ENCODE measurements at regions not wholly inside any gene's neighbourhood (a gene's known extent, or its start where the extent isn't known, plus 50 kb on each side); places are given as distances from the start of the nearest gene placed in this dataset.
A peak's percentile ranks its signal among the peaks of the same experiment; 100 is the strongest.

GRCh38 chr3:74415731-74416130 is 198.7 kb downstream of the CNTN3 start (continued):
- TF ChIP-seq ZNF532 (CRISPR knock-in tag; IDR thresholded peaks at IDR 0.05; ENCODE audit: borderline replicate concordance) (no peak), NFYB (CRISPR knock-in tag; conservative IDR thresholded peaks at IDR 0.05; ENCODE audit: low read depth) (0 out of 2 replicates have a peak, but pooled peaks have one; percentile 33), ZNF263 (CRISPR knock-in tag; IDR thresholded peaks at IDR 0.05; ENCODE audit: low read depth) (no peak), FOXP4 (CRISPR knock-in tag; IDR thresholded peaks at IDR 0.05) (no peak), NR1H2 (CRISPR knock-in tag; IDR thresholded peaks at IDR 0.05) (no peak), STAT6 (CRISPR knock-in tag; conservative IDR thresholded peaks at IDR 0.05; ENCODE audit: low read depth) (no peak), ZNF416 (CRISPR knock-in tag; IDR thresholded peaks at IDR 0.05) (no peak), ZNF512 (CRISPR knock-in tag; IDR thresholded peaks at IDR 0.05; ENCODE audit: borderline replicate concordance) (no peak), KAT7 (CRISPR knock-in tag; IDR thresholded peaks at IDR 0.05; ENCODE audit: borderline replicate concordance) (no peak)
- TF ChIP-seq, protein P1, sequence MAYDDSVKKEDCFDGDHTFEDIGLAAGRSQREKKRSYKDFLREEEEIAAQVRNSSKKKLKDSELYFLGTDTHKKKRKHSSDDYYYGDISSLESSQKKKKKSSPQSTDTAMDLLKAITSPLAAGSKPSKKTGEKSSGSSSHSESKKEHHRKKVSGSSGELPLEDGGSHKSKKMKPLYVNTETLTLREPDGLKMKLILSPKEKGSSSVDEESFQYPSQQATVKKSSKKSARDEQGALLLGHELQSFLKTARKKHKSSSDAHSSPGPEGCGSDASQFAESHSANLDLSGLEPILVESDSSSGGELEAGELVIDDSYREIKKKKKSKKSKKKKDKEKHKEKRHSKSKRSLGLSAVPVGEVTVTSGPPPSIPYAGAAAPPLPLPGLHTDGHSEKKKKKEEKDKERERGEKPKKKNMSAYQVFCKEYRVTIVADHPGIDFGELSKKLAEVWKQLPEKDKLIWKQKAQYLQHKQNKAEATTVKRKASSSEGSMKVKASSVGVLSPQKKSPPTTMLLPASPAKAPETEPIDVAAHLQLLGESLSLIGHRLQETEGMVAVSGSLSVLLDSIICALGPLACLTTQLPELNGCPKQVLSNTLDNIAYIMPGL (CRISPR knock-in tag; IDR thresholded peaks at IDR 0.05): no peak

DNA sequence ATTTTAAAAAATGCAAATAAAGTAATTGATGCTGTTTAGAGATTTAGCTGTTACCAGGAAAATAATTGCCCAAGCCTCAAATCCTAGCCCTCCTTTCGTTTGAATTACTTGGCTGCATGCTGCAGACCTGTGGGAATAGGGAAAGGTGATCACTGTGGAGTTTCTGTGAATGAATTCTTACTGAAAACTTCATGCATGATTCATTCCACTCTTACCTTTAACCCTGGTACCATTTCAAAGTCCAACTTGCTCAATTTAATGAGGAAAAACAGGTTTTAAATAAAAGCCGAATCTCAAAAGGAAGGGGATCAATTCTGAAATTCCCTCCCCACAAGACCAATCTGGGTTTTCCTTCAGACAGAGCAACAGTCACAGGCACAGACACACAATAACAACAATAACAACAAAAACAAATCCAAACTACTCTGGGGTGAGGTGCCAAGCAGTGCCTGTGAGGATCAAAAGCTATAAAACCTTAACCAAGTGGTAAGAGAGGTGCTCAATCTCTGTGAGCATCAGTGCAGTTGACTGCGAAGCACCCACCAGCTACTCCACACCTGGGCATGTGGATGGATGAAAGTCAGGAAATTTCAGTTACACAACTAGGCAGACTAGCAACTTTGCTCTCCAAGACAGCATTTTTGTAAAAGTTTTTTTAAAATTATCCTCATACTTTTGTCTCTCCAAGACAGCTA is 200.8 kb downstream of the CNTN3 start:
- H3K9me3 Mint-ChIP-seq: peaks cover 9% of the 10 kb centered on the region; the same call in 1 of the 2 replicates
- no peaks in the 10 kb centered on the region for H3K27me3 Mint-ChIP-seq (ENCODE audit: low read depth)
- ChIA-PET CTCF (no interaction called here), POLR2A (no interaction called here)
- H3K27ac Mint-ChIP-seq: no peak overlapping the region
- DNase-seq (ENCODE audit: low spot score): no peak
- peaks cover 37% of the 10 kb centered on the region for H3K4me1 Mint-ChIP-seq
- ATAC-seq: no peak
- no peak overlapping the region for H3K4me3 Mint-ChIP-seq
- H3K36me3 Mint-ChIP-seq: no peaks in the 10 kb centered on the region
- TF ChIP-seq RORB (CRISPR knock-in tag; IDR thresholded peaks at IDR 0.05) (no peak), SP1 (CRISPR knock-in tag; conservative IDR thresholded peaks at IDR 0.05) (no peak), E2F4 (CRISPR knock-in tag; IDR thresholded peaks at IDR 0.05; ENCODE audit: borderline replicate concordance, low read depth) (no peak), IRF2 (CRISPR knock-in tag; IDR thresholded peaks at IDR 0.05; ENCODE audit: borderline replicate concordance, low read depth) (no peak)
- TF ChIP-seq, protein P2, sequence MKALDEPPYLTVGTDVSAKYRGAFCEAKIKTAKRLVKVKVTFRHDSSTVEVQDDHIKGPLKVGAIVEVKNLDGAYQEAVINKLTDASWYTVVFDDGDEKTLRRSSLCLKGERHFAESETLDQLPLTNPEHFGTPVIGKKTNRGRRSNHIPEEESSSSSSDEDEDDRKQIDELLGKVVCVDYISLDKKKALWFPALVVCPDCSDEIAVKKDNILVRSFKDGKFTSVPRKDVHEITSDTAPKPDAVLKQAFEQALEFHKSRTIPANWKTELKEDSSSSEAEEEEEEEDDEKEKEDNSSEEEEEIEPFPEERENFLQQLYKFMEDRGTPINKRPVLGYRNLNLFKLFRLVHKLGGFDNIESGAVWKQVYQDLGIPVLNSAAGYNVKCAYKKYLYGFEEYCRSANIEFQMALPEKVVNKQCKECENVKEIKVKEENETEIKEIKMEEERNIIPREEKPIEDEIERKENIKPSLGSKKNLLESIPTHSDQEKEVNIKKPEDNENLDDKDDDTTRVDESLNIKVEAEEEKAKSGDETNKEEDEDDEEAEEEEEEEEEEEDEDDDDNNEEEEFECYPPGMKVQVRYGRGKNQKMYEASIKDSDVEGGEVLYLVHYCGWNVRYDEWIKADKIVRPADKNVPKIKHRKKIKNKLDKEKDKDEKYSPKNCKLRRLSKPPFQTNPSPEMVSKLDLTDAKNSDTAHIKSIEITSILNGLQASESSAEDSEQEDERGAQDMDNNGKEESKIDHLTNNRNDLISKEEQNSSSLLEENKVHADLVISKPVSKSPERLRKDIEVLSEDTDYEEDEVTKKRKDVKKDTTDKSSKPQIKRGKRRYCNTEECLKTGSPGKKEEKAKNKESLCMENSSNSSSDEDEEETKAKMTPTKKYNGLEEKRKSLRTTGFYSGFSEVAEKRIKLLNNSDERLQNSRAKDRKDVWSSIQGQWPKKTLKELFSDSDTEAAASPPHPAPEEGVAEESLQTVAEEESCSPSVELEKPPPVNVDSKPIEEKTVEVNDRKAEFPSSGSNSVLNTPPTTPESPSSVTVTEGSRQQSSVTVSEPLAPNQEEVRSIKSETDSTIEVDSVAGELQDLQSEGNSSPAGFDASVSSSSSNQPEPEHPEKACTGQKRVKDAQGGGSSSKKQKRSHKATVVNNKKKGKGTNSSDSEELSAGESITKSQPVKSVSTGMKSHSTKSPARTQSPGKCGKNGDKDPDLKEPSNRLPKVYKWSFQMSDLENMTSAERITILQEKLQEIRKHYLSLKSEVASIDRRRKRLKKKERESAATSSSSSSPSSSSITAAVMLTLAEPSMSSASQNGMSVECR (CRISPR knock-in tag; IDR thresholded peaks at IDR 0.05; ENCODE audit: borderline replicate concordance): no peak
